C1 segment of cervical spinal cord (tissue), 14 donors: ENCODE measurements at regions not wholly inside any gene's neighbourhood (a gene's known extent, or its start where the extent isn't known, plus 50 kb on each side); places are given as distances from the start of the nearest gene placed in this dataset.
"Not testable (repeated sequence)": the region's sequence is repeated elsewhere in the genome, so short reads cannot be mapped to it uniquely, and the experiment has no call there.

ENCODE experiments used
- DNase-seq, 14 donors: peaks; one replicate each; lab custom pipeline; 2025; lab: John Stamatoyannopoulos, UW

DNA sequence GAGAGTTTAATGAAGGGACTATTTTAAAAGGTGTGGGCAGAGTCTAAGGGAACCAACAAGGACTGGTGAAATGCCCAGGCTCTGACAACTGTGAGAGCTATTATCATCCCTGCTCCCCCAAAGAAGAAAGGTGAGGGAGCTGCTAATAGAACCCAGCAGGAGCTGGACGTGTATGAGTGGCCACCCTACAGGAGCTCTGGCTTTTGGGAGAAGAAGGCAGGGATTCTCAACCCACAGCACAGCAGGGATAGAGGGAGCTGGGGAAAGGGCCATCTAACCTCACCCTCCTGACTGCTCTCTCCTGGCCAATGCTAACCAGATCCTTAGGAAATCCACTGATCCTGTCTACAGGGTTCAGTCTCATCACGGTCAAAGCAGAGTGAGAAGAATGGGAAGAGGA is 57.1 kb downstream of the GRIN2B start:
- no peak for DNase-seq

- no peak for DNase-seq
Measured at GRCh38 chr12:13918897-13919296, 62.5 kb downstream of the GRIN2B start.

DNA sequence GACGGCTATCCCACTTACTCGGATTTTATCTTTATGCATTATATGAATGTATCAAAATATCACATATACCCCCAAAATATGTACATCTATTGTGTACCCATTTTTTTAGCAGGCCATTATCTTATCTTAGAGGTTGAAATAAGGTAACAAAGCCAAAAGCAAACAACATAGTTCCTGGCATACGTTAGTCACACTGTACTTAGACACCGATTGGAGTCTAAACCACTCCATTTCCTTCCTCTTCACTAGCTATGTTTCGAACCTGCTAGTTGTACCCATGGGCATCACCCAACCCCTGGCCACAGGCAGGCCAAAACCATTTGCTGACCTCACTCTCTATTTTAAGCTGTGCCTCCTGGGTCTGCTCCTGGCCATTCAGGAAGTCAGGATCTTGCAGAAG is 66.3 kb downstream of the GRIN2B start:
- no peak for DNase-seq

- no peak for DNase-seq
Measured at GRCh38 chr12:13913371-13913770, 68.0 kb downstream of the GRIN2B start.

- no peak for DNase-seq
Measured at GRCh38 chr12:13911756-13912554, 69.4 kb downstream of the GRIN2B start.

DNA sequence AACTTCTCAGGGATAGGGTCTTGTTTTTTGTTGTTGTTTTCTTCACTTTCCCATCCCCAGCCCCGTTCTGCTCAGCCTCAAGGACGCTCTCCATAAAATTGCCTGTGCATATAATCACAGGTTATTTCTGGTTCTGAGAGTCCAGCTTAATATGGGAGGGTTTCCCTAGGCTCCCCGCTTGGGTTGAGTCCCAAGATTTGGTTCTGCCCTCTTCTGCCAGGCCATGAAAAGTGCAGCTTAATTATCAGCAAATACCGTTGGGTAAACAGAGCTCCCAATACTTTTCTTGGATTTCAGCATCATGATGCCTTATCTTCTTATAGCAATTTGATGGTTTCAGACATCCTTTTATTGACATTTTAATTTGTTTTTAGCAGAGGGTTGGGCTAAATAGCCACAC is 75.6 kb downstream of the GRIN2B start:
- DNase-seq, result no peak

- DNase-seq, result no peak
Measured at GRCh38 chr12:13900718-13901117, 80.7 kb downstream of the GRIN2B start.

- not testable (repeated sequence) for DNase-seq
Measured at GRCh38 chr12:13898387-13898786, 83.0 kb downstream of the GRIN2B start.

DNA sequence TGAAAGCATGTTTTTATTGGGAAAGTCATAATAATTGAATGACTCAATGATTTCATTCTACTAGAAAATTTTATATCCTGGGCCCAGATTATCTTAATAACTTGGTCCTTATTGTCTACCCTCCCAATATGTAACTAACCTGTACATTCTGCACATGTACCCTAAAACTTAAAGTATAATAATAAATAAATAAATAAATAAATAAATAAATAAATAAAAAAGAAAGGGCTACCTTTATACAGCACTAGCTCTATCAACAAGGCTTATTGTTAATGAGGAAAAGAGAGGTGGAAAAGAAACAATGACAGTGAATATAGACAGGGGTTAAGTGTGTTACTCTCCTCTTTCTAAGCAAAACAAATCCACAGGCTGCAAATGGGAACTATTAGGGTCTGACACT is 83.6 kb downstream of the GRIN2B start:
- no peak for DNase-seq

- DNase-seq, result no peak
Measured at GRCh38 chr12:13896063-13896626, 85.3 kb downstream of the GRIN2B start.

DNA sequence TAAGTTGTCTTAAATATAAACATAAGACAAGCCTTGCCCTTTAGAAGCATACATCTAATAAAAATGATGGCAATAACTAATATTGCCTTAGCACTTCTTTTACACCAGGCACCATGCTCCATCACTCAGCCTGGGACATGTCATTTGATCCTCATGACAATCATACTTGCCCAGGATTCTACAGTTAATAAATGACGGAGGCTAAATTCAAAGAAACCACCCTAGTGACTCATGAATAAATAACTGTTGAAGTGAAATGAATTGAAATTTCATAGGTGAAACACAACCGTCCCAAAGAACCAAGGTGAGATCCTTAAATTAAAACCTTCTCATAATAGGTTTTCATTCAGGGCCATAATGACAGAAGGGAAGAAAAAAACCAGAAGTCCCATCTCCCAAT is 89.5 kb downstream of the GRIN2B start:
- DNase-seq, result no peak

GRCh38 chr12:13890943-13891342 is 90.5 kb downstream of the GRIN2B start:
- DNase-seq, result no peak

- no peak for DNase-seq
Measured at GRCh38 chr12:13887779-13888388, 93.5 kb downstream of the GRIN2B start.

GRCh38 chr12:13882176-13882575 is 99.2 kb downstream of the GRIN2B start:
- no peak for DNase-seq

DNA sequence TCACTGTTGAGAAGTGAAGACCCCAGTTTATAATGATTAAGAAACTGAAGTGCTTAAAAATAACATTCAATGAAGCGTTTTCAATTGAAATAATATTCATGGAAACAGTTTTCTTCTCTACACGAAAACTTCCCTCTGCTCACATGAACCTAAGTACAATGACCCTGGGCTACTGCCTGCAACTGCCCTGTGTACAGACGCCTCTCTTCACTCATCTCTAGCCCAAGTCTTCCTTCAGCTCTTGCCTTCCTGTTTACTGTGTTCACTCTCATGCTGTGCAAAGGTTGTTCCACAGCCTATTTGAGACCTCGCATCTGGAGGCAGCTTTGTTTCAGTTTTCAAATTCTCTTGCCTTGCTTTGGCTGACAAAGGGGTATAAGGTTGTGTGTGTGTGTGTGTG is 100.8 kb downstream of the GRIN2B start:
- no peak for DNase-seq

DNA sequence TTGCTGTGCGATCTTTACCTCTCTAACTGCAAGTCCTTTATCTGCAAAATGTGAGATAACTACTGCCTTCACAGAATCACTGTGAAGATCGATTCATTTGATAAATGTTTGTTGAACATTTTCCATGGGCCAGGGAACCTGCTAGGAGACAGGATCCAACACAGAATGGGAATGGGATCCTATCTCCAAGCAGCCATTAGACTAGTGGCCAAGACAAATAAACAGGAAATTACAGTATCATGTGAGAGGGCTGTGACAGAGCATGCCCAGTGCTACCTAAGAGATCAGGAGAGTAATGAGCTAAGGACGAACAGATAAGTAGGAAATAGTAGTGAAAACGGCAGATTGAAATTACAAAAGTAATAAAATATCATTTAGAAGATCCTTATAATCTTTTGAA is 105.7 kb downstream of the GRIN2B start:
- no peak for DNase-seq

DNA sequence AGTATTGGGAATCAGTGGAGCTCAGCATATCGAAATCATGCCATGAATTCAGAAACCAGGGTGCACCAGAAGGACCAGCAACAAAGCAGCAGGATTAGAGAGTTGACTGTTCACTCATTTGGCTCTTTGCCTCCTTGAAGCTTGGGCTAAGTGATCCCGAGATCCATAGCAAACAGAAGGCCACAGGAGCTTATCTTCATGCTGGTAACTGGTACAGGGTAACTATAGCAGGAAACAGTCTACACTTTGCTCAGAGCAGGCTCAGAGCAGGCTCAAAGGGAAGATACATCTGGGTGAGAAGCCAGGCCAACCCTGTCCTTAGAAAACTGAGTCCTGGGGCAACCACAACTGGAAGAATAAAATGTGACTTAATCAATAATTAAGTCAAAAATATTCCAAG is 111.1 kb downstream of the GRIN2B start:
- DNase-seq, result no peak

DNA sequence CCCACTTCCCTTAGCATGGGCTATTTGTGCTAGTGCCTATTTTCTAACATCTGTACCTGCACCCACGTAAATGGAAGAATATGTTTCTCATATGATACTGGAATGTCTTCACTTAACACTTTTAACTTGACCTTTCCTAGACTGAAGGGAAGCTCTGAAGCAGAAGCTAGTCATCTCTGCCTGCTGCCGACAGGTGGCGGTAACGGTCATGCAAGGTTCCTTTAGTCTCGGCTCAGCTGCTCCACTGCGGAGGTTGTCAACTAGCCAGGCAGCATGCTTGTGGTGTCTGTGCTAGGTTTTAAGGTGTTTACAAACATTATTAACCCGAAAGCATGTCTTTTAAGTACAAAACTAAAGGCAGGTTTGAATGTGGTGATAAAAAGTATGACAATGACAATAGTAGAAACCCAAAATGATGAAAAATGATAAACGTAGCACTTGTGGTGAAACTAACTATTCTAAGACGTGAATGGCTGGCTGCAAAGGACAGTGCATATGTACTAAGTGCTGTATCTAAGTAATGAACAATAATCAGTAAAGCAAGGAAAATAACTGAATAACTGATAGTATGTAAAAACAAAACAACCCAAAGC is 117.2 kb downstream of the GRIN2B start:
- DNase-seq, result peak in 9 of 14 donors; percentile 7 to 54 (median 22)

DNA sequence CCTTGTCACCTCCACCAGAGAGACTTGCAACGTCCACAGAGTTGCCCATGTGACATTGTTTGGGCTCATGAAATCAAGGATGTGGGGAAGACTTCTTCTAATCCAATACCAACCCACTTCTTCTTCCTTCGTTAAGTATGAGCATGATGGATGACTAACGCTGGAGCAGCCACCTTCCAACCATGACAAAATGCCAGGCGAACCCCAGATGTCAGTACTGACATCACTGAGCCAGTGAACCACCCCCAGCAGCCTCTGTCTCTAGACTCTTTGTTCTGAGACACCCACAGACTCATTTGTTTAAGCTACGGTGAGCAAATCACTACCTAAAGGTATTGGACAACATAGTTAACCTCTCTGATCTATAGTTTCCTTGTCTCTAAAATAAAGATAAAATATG is 123.7 kb downstream of the GRIN2B start:
- DNase-seq, result no peak

- peak in 1 of 14 donors; percentile 72 for DNase-seq
Measured at GRCh38 chr12:13853471-13853870, 127.9 kb downstream of the GRIN2B start.

DNA sequence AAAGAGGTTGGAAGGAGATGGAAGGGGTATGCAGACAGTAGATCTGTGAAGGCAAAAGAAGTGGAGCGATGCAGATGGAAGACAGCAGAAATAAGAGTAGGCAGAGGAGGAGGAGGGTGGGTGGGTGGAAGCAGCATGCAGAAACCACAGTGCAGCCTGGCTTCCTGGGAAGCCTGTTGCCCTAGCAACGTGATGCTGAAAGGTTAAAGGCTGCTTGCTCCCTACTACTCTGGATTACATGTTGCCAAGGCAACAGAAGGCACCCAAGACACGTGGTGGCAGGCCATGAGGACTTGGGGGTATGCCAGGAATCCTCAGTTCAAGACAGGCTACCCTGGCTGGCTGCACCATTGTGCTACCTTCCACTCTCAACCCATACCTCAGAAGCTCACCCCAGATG is 129.6 kb downstream of the GRIN2B start:
- peak in 1 of 14 donors; percentile 17 for DNase-seq

DNA sequence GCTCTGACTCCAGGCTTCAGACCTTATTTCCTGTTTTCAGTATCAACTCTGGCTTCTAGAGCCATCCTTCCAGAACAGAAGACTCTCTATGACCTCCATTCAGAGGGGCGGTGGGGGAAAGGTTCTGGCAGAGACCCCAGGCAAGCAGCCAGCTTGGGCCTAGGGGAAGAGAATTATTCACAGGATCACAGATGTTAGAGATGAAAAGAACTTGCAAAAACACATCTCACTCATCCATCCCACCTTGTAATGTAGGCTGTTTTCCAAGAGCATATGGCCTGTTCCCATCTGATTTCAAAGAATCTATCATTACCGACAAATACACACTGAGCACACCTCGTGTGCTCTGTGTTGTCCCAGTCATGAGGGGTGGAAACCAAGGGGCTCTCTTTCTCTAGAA is 131.9 kb downstream of the GRIN2B start:
- no peak for DNase-seq

DNA sequence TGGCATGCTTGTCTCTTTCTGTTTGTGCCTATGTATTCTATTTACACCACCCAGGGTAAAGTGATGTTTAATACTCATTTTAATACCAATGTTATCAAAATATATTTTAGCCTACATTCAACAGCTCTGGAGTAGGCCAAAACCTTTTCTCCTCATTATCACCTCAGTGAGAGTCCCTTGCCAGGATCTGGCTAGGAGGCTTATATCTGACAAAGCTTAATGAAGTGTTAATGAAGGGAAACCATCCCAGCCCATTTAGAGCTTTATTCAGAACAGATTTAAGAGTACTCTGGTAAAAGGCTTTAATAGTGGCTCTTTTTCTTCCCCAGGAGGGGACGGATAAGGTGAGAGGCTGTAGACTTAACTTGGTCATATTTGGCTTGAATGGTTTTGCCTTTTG is 137.6 kb downstream of the GRIN2B start:
- DNase-seq, result no peak
